ENCODE measurements at regions not wholly inside any gene's neighbourhood (a gene's known extent, or its start where the extent isn't known, plus 50 kb on each side); places are given as distances from the start of the nearest gene placed in this dataset.
"Not testable (repeated sequence)": the region's sequence is repeated elsewhere in the genome, so short reads cannot be mapped to it uniquely, and the experiment has no call there.

- Mint-ChIP-seq H3K36me3 (no peaks in the 10 kb centered on the region), H3K4me3 (no peak overlapping the region), H3K27ac (no peak overlapping the region), H3K4me1 (peaks cover 0 to 4% (median 0%) of the 10 kb centered on the region in 3 donors), H3K27me3 (peaks cover 0 to 30% of the 10 kb centered on the region in 2 donors), H3K9me3 (peaks cover 0 to under 1% (median under 1%) of the 10 kb centered on the region in 3 donors)
- Histone ChIP-seq H3K4me1 (ENCODE audit: control insufficient read depth in 1 of 2, extremely low read depth in 1 of 2, insufficient read depth in 2 of 2, low read length in 2 of 2) (no peaks in the 10 kb centered on the region), H3K36me3 (ENCODE audit: control insufficient read depth in 2 of 2, extremely low read depth in 1 of 2, insufficient read depth in 1 of 2, low read length in 1 of 2) (no peaks in the 10 kb centered on the region), H3K27ac (ENCODE audit: low read length) (no peak overlapping the region), H3K4me3 (ENCODE audit: control insufficient read depth in 1 of 2, extremely low read depth in 1 of 2, low read length in 1 of 2) (no peak overlapping the region), H3K9me3 (peaks cover 4% of the 10 kb centered on the region), H3K27me3 (replicated peaks in 1 of 2; ENCODE audit: control insufficient read depth in 2 of 2, extremely low read depth in 1 of 2, insufficient read depth in 2 of 2, low read length in 1 of 2) (no peaks in the 10 kb centered on the region)
- POLR2A ChIA-PET, result no interaction called here
- CTCF ChIA-PET, result no interaction called here
- DNase-seq (no peak), ATAC-seq (replicated peaks in 1 of 4) (no peak)
- WGBS (ENCODE audit: insufficient coverage), result no CpG with 5 or more reads among the region's 8 CpGs
Measured at GRCh38 chrX:13412208-13412600, 92.4 kb upstream of the ATXN3L start.

- ChIA-PET CTCF (no interaction called here), POLR2A (interaction anchor here in 1 of 2 donors (0.7 kb wide), 1 partner anchor 164 kb away, joined by 5 read pairs; no protein-coding TSS in a partner anchor)
- H3K9me3 ChIP-seq, result peaks cover 4% of the 10 kb centered on the region
- H3K4me3 ChIP-seq (ENCODE audit: control insufficient read depth in 1 of 2, extremely low read depth in 1 of 2, low read length in 1 of 2), result no peak overlapping the region
- no peaks in the 10 kb centered on the region for H3K4me1 ChIP-seq (ENCODE audit: control insufficient read depth in 1 of 2, extremely low read depth in 1 of 2, insufficient read depth in 2 of 2, low read length in 2 of 2)
- peaks cover 0 to 6% (median 6%) of the 10 kb centered on the region in 3 donors for H3K9me3 Mint-ChIP-seq
- DNase-seq, result no peak
- 93% methylated on average over 3 of the region's 10 CpGs for WGBS (ENCODE audit: insufficient coverage)
- H3K27ac Mint-ChIP-seq, result no peak overlapping the region
- no peaks in the 10 kb centered on the region for H3K36me3 Mint-ChIP-seq
- H3K27me3 Mint-ChIP-seq, result peaks cover 0 to 30% of the 10 kb centered on the region in 2 donors
- H3K36me3 ChIP-seq (ENCODE audit: control insufficient read depth in 2 of 2, extremely low read depth in 1 of 2, insufficient read depth in 1 of 2, low read length in 1 of 2), result no peaks in the 10 kb centered on the region
- no peaks in the 10 kb centered on the region for H3K27me3 ChIP-seq (replicated peaks in 1 of 2; ENCODE audit: control insufficient read depth in 2 of 2, extremely low read depth in 1 of 2, insufficient read depth in 2 of 2, low read length in 1 of 2)
- no peak for ATAC-seq (replicated peaks in 1 of 4)
- H3K4me3 Mint-ChIP-seq, result no peak overlapping the region
- peaks cover 0 to 4% (median 0%) of the 10 kb centered on the region in 3 donors for H3K4me1 Mint-ChIP-seq
- H3K27ac ChIP-seq (ENCODE audit: low read length), result no peak overlapping the region
Measured at GRCh38 chrX:13411496-13412207, 91.8 kb upstream of the ATXN3L start.

DNA sequence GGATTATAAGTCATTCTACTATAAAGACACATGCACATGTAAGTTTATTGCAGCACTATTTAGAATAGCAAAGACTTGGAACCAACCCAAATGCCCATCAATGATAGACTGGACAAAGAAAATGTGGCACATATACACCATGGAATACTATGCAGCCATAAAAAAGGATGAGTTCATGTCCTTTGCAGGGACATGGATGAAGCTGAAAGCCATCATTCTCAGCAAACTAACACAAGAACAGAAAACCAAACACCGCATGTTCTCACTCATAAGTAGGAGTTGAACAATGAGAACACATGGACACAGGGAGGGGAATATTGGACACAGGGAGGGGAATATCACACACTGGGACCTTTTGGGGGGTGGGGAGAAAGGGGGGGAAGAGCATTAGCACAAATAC lies 88.7 kb upstream of the ATXN3L start:
- POLR2A ChIA-PET, CTCF ChIA-PET: not testable (repeated sequence)

GRCh38 chrX:13404777-13405176 lies 84.9 kb upstream of the ATXN3L start:
- H3K27ac ChIP-seq (ENCODE audit: low read length); CTCF ChIA-PET; H3K4me1 ChIP-seq (ENCODE audit: control insufficient read depth in 1 of 2, extremely low read depth in 1 of 2, insufficient read depth in 2 of 2, low read length in 2 of 2); H3K27ac Mint-ChIP-seq; H3K4me3 ChIP-seq (ENCODE audit: control insufficient read depth in 1 of 2, extremely low read depth in 1 of 2, low read length in 1 of 2); ATAC-seq (replicated peaks in 1 of 4); H3K4me1 Mint-ChIP-seq; H3K4me3 Mint-ChIP-seq; POLR2A ChIA-PET; DNase-seq; H3K9me3 ChIP-seq; H3K27me3 ChIP-seq (replicated peaks in 1 of 2; ENCODE audit: control insufficient read depth in 2 of 2, extremely low read depth in 1 of 2, insufficient read depth in 2 of 2, low read length in 1 of 2); H3K36me3 Mint-ChIP-seq; H3K36me3 ChIP-seq (ENCODE audit: control insufficient read depth in 2 of 2, extremely low read depth in 1 of 2, insufficient read depth in 1 of 2, low read length in 1 of 2): not testable (repeated sequence)
- Mint-ChIP-seq H3K27me3 (peaks cover 0 to 21% of the 10 kb centered on the region in 2 donors), H3K9me3 (peaks cover 0 to 10% (median 9%) of the 10 kb centered on the region in 3 donors)
- WGBS (ENCODE audit: insufficient coverage), result no CpG with 5 or more reads among the region's 7 CpGs

More for the DNA sequence above, 88.7 kb upstream of the ATXN3L start:
- H3K9me3 Mint-ChIP-seq, result peaks cover 0 to 10% (median 9%) of the 10 kb centered on the region in 3 donors
- H3K36me3 ChIP-seq (ENCODE audit: control insufficient read depth in 2 of 2, extremely low read depth in 1 of 2, insufficient read depth in 1 of 2, low read length in 1 of 2); H3K4me3 Mint-ChIP-seq; ATAC-seq (replicated peaks in 1 of 4); H3K4me1 ChIP-seq (ENCODE audit: control insufficient read depth in 1 of 2, extremely low read depth in 1 of 2, insufficient read depth in 2 of 2, low read length in 2 of 2); H3K36me3 Mint-ChIP-seq; DNase-seq; H3K27ac Mint-ChIP-seq; H3K4me3 ChIP-seq (ENCODE audit: control insufficient read depth in 1 of 2, extremely low read depth in 1 of 2, low read length in 1 of 2); H3K27ac ChIP-seq (ENCODE audit: low read length); H3K9me3 ChIP-seq; H3K27me3 ChIP-seq (replicated peaks in 1 of 2; ENCODE audit: control insufficient read depth in 2 of 2, extremely low read depth in 1 of 2, insufficient read depth in 2 of 2, low read length in 1 of 2); H3K4me1 Mint-ChIP-seq: not testable (repeated sequence)
- peaks cover 0 to 25% of the 10 kb centered on the region in 2 donors for H3K27me3 Mint-ChIP-seq
- WGBS (ENCODE audit: insufficient coverage), result no CpG with 5 or more reads among the region's 1 CpG

- H3K27ac Mint-ChIP-seq, result no peak overlapping the region
- DNase-seq, result no peak
- H3K4me1 Mint-ChIP-seq, result no peaks in the 10 kb centered on the region
- H3K4me1 ChIP-seq (ENCODE audit: control insufficient read depth in 1 of 2, extremely low read depth in 1 of 2, insufficient read depth in 2 of 2, low read length in 2 of 2), result no peaks in the 10 kb centered on the region
- POLR2A ChIA-PET, result no interaction called here
- H3K4me3 Mint-ChIP-seq, result no peak overlapping the region
- peaks cover 0 to 10% (median 9%) of the 10 kb centered on the region in 3 donors for H3K9me3 Mint-ChIP-seq
- no peak overlapping the region for H3K4me3 ChIP-seq (ENCODE audit: control insufficient read depth in 1 of 2, extremely low read depth in 1 of 2, low read length in 1 of 2)
- peaks cover 0 to 18% of the 10 kb centered on the region in 2 donors for H3K27me3 Mint-ChIP-seq
- no peaks in the 10 kb centered on the region for H3K9me3 ChIP-seq
- CTCF ChIA-PET, result no interaction called here
- no peaks in the 10 kb centered on the region for H3K36me3 ChIP-seq (ENCODE audit: control insufficient read depth in 2 of 2, extremely low read depth in 1 of 2, insufficient read depth in 1 of 2, low read length in 1 of 2)
- H3K36me3 Mint-ChIP-seq, result no peaks in the 10 kb centered on the region
- no peak for ATAC-seq (replicated peaks in 1 of 4)
- WGBS (ENCODE audit: insufficient coverage), result 100% methylated on average over 1 of the region's 6 CpGs
- H3K27ac ChIP-seq (ENCODE audit: low read length), result no peak overlapping the region
- peaks cover 0 to 2% of the 10 kb centered on the region in 2 experiments for H3K27me3 ChIP-seq (replicated peaks in 1 of 2; ENCODE audit: control insufficient read depth in 2 of 2, extremely low read depth in 1 of 2, insufficient read depth in 2 of 2, low read length in 1 of 2)
Measured at GRCh38 chrX:13404364-13404763, 84.5 kb upstream of the ATXN3L start.

GRCh38 chrX:13401724-13402123 lies 81.9 kb upstream of the ATXN3L start:
- DNase-seq, result no peak
- Histone ChIP-seq H3K27ac (ENCODE audit: low read length) (no peak overlapping the region), H3K9me3 (no peaks in the 10 kb centered on the region), H3K4me3 (ENCODE audit: control insufficient read depth in 1 of 2, extremely low read depth in 1 of 2, low read length in 1 of 2) (no peak overlapping the region), H3K36me3 (ENCODE audit: control insufficient read depth in 2 of 2, extremely low read depth in 1 of 2, insufficient read depth in 1 of 2, low read length in 1 of 2) (no peaks in the 10 kb centered on the region), H3K27me3 (replicated peaks in 1 of 2; ENCODE audit: control insufficient read depth in 2 of 2, extremely low read depth in 1 of 2, insufficient read depth in 2 of 2, low read length in 1 of 2) (peaks cover 0 to 2% of the 10 kb centered on the region in 2 experiments), H3K4me1 (ENCODE audit: control insufficient read depth in 1 of 2, extremely low read depth in 1 of 2, insufficient read depth in 2 of 2, low read length in 2 of 2) (no peaks in the 10 kb centered on the region)
- ChIA-PET POLR2A (no interaction called here), CTCF (no interaction called here)
- H3K27me3 Mint-ChIP-seq, result peaks cover 0 to 20% of the 10 kb centered on the region in 2 donors
- no CpG with 5 or more reads among the region's 2 CpGs for WGBS (ENCODE audit: insufficient coverage)
- no peak for ATAC-seq (replicated peaks in 1 of 4)
- no peaks in the 10 kb centered on the region for H3K4me1 Mint-ChIP-seq
- no peaks in the 10 kb centered on the region for H3K36me3 Mint-ChIP-seq
- no peak overlapping the region for H3K27ac Mint-ChIP-seq
- peaks cover 0 to 5% (median 5%) of the 10 kb centered on the region in 3 donors for H3K9me3 Mint-ChIP-seq
- no peak overlapping the region for H3K4me3 Mint-ChIP-seq
